SK-N-SH treated with all-trans-retinoic acid at 6 μM for 48 hours (cell line): ENCODE measurements at regions not wholly inside any gene's neighbourhood (a gene's known extent, or its start where the extent isn't known, plus 50 kb on each side); places are given as distances from the start of the nearest gene placed in this dataset.

ENCODE experiments used
- ARNTL ChIP-seq: fragments of 450-650 bp; formaldehyde crosslinking; IDR thresholded peaks from 2 replicates; pipeline ENCODE4 v1.5.0; 2020; ENCODE audit warnings: low read depth, mild to moderate bottlenecking, moderate library complexity, borderline replicate concordance
- ESRRG ChIP-seq: fragments of 250-450 bp; sonication (Bioruptor Pico); IDR thresholded peaks from 2 replicates; pipeline ENCODE4 v1.6.1; 2021; ENCODE audit warnings: mild to moderate bottlenecking
- POU6F1 ChIP-seq: fragments of 250-450 bp; sonication (Bioruptor Pico); IDR thresholded peaks from 2 replicates; pipeline ENCODE4 v1.8.0; 2021; ENCODE audit warnings: low read depth, mild to moderate bottlenecking, moderate library complexity, borderline replicate concordance
- PPARA ChIP-seq: fragments of 250-450 bp; sonication (Bioruptor Pico); IDR thresholded peaks from 2 replicates; pipeline ENCODE4 v1.5.0; 2020; ENCODE audit warnings: mild to moderate bottlenecking, borderline replicate concordance
- RARB ChIP-seq: fragments of 250-450 bp; sonication (Bioruptor Pico); IDR thresholded peaks from 2 replicates; pipeline ENCODE4 v1.8.0; 2021; ENCODE audit warnings: mild to moderate bottlenecking, moderate library complexity
- TOX ChIP-seq: fragments of 250-450 bp; sonication (Bioruptor Pico); IDR thresholded peaks from 2 replicates; pipeline ENCODE4 v1.8.0; 2021; ENCODE audit warnings: mild to moderate bottlenecking, moderate library complexity, borderline replicate concordance
- ZFP3 ChIP-seq: fragments of 250-450 bp; sonication (Bioruptor Pico); IDR thresholded peaks from 2 replicates; pipeline ENCODE4 v1.5.0; 2020; ENCODE audit warnings: mild to moderate bottlenecking, moderate library complexity
- ZFP30 ChIP-seq: fragments of 450-650 bp; formaldehyde crosslinking; IDR thresholded peaks from 2 replicates; pipeline ENCODE4 v1.5.0; 2022; ENCODE audit warnings: mild to moderate bottlenecking, moderate library complexity
- ZNF565 ChIP-seq: fragments of 450-650 bp; formaldehyde crosslinking; conservative IDR thresholded peaks from 2 replicates; pipeline ENCODE4 v1.5.0; 2020; ENCODE audit warnings: low read depth, mild to moderate bottlenecking, moderate library complexity
- ZNF70 ChIP-seq: fragments of 450-650 bp; formaldehyde crosslinking; IDR thresholded peaks from 2 replicates; pipeline ENCODE4 v1.5.0; 2020; ENCODE audit warnings: mild to moderate bottlenecking, moderate library complexity
- ZNF8 ChIP-seq: fragments of 450-650 bp; formaldehyde crosslinking; IDR thresholded peaks from 2 replicates; pipeline ENCODE4 v1.5.0; 2020; ENCODE audit warnings: mild to moderate bottlenecking, moderate library complexity
- TF ChIP-seq, protein P1 (sequence below): fragments of 250-450 bp; sonication (Bioruptor Pico); IDR thresholded peaks from 2 replicates; pipeline ENCODE4 v1.5.1; 2020; ENCODE audit warnings: low read depth, mild to moderate bottlenecking, moderate library complexity

DNA sequence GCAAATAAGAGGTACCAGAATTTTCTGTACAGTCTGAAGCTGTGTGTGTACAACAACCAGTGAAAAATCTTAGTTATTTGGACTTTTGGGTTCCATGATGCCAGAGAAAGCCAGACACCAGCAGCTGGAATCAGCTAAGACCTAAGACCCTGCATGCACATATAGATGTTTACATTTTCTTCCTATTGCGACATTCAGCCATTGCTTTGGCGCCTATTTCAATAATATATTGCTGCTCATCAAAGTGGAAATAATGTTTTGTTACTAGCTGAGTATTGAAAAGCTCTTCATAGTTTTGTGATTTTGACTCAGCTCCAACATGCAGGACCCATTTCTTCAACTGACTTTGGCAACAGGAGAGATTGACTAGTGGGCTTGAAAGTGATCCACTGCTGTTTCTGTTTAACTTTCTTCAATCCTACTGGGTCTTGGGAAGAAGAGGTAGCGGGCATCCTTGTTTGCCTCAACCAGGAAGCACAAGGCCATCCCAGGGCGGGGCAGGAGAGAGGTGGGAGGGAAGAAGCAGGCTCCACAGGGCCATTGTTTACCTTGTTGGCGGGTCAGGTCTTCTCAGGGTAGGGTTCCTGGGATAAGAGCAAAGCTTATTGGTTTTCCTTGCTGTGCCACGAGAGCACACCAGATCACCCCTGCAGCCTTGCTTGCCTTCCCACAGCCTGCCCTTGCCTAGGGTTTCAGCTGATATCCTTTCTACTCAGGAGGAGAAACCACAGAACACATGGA, 101.3 kb upstream of the ESR1 start:
- no peak for TF ChIP-seq PPARA
- TF ChIP-seq, protein P1, sequence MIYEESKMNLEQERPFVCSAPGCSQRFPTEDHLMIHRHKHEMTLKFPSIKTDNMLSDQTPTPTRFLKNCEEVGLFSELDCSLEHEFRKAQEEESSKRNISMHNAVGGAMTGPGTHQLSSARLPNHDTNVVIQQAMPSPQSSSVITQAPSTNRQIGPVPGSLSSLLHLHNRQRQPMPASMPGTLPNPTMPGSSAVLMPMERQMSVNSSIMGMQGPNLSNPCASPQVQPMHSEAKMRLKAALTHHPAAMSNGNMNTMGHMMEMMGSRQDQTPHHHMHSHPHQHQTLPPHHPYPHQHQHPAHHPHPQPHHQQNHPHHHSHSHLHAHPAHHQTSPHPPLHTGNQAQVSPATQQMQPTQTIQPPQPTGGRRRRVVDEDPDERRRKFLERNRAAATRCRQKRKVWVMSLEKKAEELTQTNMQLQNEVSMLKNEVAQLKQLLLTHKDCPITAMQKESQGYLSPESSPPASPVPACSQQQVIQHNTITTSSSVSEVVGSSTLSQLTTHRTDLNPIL (CRISPR knock-in tag): no peak
- no peak for TF ChIP-seq ZNF8 (CRISPR knock-in tag)
- TF ChIP-seq POU6F1 (CRISPR knock-in tag): no peak
- TF ChIP-seq RARB (CRISPR knock-in tag): no peak
- TF ChIP-seq ZFP30 (CRISPR knock-in tag): no peak
- TF ChIP-seq ZFP3 (CRISPR knock-in tag): no peak
- TF ChIP-seq ZNF565 (CRISPR knock-in tag): no peak
- no peak for TF ChIP-seq ESRRG
- no peak for TF ChIP-seq ARNTL
- TF ChIP-seq ZNF70 (CRISPR knock-in tag): no peak
- TF ChIP-seq TOX (CRISPR knock-in tag): no peak
